Activated naive CD4-positive, alpha-beta T cell treated with anti-CD3 and anti-CD28 coated beads, Interleukin-2, amount 50 U/mL, for 72 hours (primary cell): ENCODE measurements at regions not wholly inside any gene's neighbourhood (a gene's known extent, or its start where the extent isn't known, plus 50 kb on each side); places are given as distances from the start of the nearest gene placed in this dataset.
"Not testable (repeated sequence)": the region's sequence is repeated elsewhere in the genome, so short reads cannot be mapped to it uniquely, and the experiment has no call there.

ENCODE experiments used
- ATAC-seq, 2 donors: fragments of 150-1000 bp; cut with Tn5 transposase; 2 replicates each; pipeline ENCODE4 v1.10.0; 2021; ENCODE audit warnings: mild to moderate bottlenecking in 2 of 2, moderate library complexity in 2 of 2
- DNase-seq, 2 donors: peaks; one replicate each; pipeline ENCODE4 v3.0.0; 2021 to 2022; ENCODE audit warnings: low spot score in 2 of 2
- H3K27ac Mint-ChIP-seq, 2 donors: one replicate each; pipeline ENCODE4 v1.8.0; 2022; ENCODE audit warnings: mild to moderate bottlenecking in 2 of 2, mixed read lengths in 2 of 2
- H3K36me3 Mint-ChIP-seq, 2 donors: one replicate each; pipeline ENCODE4 v1.8.0; 2022; ENCODE audit warnings: mixed read lengths in 2 of 2
- H3K9me3 Mint-ChIP-seq, 2 donors: one replicate each; pipeline ENCODE4 v1.8.0; 2022; ENCODE audit warnings: mixed read lengths in 2 of 2

DNA sequence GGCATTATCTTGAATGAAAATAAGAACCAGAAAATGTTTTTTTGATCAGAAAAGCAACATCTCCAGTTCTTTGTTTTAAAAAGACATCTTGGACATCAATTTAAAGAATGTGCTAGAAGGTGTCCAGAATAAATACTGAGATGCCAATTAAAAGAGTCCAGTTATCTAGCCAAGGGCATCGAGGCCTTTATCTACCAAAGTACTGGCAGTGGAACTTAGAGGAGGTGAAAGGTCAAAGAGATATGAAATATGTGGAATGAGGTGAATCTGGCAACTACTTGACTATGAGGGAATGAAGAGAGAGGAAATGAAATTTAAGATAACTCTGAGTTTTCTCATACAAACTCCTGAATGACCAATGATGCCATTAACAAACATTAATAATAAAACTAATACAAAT lies 154.3 kb upstream of the GNAI1 start:
- Mint-ChIP-seq H3K9me3 (peaks cover 0 to 2% of the 10 kb centered on the region in 2 donors), H3K36me3 (peaks cover 0 to 8% of the 10 kb centered on the region in 2 donors), H3K27ac (no peak overlapping the region)
- DNase-seq (no peak), ATAC-seq (no peak)

DNA sequence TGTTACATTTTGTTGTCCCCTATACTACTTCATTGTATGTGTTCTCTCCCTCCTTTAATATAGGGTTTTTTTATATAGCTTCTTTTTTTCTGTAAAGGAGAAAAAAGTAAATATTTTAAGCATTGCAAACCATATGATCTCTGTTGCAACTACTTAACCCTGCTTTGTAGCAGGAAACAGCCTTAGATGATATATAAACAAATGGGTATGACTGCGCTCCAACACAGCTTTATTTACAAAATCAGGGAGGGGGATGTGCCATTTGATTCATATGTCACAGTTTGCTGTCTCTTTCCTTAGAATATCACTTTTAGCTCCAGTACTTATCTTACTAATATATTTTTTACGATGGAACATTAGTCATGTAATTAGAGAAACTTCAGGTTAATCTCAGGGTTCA lies 155.2 kb upstream of the GNAI1 start:
- no peak for DNase-seq
- Mint-ChIP-seq H3K36me3 (peaks cover 0 to 8% of the 10 kb centered on the region in 2 donors), H3K9me3 (peaks cover 0 to 2% of the 10 kb centered on the region in 2 donors), H3K27ac (no peak overlapping the region)
- no peak for ATAC-seq

DNA sequence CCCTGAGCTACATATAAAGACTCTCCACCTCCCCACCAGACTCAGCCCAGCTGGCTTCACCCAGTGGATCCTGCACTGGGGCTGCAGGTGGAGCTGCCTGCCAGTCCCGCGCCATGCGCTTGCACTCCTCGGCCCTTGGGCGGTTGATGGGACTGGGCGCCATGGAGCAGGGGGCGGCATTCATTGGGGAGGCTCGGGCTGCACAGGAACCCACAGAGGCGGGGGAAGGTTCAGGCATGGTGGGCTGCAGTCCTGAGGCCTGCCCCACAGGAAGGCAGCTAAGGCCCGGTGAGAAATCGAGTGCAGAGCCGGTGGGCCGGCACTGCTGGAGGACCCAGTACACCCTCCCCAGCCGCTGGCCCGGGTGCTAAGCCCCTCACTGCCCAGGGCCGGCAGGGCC lies 157.2 kb upstream of the GNAI1 start:
- H3K36me3 Mint-ChIP-seq = peaks cover 0 to 8% of the 10 kb centered on the region in 2 donors
- ATAC-seq = no peak

DNA sequence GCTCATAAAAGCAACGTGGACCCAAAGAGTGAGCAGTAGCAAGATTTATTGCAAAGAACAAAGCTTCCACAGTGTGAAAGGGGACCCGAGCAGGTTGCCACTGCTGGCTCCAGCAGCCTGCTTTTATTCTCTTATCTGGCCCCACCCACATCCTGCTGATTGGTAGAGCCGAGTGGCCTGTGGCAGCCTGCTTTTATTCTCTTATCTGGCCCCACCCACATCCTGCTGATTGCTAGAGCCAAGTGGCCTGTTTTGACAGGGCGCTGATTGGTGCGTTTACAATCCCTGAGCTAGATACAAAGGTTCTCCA lies 158.0 kb upstream of the GNAI1 start:
- not testable (repeated sequence) for H3K36me3 Mint-ChIP-seq, H3K27ac Mint-ChIP-seq, ATAC-seq, H3K9me3 Mint-ChIP-seq, DNase-seq

More for the DNA sequence above, 157.2 kb upstream of the GNAI1 start:
- no peak for DNase-seq
- peaks cover 0 to 2% of the 10 kb centered on the region in 2 donors for H3K9me3 Mint-ChIP-seq
- H3K27ac Mint-ChIP-seq = no peak overlapping the region

DNA sequence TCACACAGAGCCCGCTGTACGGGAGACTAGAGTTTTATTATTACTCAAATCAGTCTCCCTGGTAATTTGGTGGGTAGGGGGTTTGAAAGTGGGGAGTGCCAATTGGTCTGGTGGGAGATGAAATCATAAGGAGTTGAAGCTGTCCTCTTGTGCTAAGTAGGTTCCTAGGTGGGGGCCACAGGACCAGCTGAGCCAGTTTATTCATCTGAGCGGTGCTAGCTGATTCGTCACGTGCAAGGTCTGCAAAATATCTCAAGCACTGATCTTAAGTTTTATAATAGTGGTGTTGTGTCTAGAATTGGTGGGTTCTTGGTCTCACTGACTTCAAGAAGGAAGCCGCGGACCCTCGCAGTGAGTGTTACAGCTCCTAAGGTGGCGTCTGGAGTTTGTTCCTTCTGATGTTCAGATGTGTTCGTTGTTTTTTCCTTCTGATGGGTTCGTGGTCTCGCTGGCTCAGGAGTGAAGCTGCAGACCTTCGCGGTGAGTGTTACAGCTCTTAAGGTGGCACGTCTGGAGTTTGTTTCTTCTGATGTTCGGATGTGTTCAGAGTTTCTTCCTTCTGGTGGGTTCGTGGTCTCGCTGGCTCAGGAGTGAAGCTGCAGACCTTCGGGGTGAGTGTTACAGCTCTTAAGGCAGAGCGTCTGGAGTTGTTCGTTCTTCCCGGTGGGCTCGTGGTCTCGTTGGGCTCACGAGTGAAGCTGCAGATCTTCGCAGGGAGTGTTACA lies 158.5 kb upstream of the GNAI1 start:
- not testable (repeated sequence) for ATAC-seq, H3K36me3 Mint-ChIP-seq, H3K27ac Mint-ChIP-seq, H3K9me3 Mint-ChIP-seq, DNase-seq

DNA sequence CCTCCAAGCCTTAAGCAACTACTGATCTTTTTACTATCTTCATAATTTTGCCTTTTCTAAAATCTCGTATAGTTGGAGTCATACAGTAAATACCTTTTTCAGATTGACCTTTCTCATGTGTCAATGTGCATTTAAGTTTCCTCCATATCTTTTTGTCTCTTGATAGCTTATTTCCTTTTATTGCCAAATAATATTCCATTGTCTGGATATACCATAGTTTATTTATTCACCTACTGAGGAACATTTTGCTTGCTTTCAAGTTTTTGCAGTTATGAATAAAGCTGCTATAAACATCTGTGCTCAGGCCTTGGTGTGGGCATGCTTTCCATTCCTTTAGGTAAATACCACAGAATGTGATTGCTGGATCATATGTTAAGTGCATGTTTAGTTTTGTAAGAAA lies 161.2 kb upstream of the GNAI1 start:
- peaks cover 0 to 2% of the 10 kb centered on the region in 2 donors for H3K9me3 Mint-ChIP-seq
- no peak overlapping the region for H3K27ac Mint-ChIP-seq
- DNase-seq (no peak), ATAC-seq (no peak)
- H3K36me3 Mint-ChIP-seq = peaks cover 0 to 8% of the 10 kb centered on the region in 2 donors

DNA sequence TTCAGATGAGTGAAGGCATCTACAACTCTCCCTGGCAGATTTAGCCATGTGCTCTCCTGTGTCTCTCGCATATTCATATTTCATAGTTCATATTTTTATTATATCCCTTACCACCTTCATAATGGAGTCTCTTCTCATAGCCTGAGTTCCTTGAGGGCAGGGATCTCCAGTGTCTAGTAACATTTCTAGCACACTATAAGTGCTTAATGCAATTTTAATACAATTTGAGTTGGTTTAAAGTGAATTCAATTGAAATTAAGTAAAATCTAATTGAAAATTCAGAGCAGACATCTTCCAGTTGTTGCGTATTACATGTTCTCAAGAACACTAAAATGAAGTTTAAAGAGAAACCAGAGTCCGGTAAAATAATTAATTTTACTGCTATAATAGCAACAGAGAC lies 163.6 kb upstream of the GNAI1 start:
- no peak for DNase-seq
- ATAC-seq = no peak
- H3K36me3 Mint-ChIP-seq = no peaks in the 10 kb centered on the region
- no peak overlapping the region for H3K27ac Mint-ChIP-seq
- no peaks in the 10 kb centered on the region for H3K9me3 Mint-ChIP-seq

DNA sequence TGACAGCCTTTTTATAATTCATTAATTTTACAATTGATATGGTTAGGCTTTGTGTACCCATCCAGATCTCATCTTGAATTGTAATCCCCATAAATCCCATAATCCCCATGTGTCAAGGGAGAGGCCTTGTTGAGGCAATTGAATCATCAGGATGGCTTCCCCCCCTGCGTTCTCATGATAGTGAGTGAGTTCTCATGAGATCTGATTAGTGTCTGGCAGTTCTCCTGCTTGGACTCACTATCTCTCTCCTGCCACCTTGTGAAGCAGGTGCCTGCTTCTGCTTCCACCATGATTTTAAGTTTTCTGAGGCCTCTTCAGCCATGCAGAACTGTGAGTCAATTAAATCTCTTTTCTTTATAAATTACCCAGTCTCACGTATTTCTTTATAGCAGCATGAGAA lies 165.7 kb upstream of the GNAI1 start:
- no peaks in the 10 kb centered on the region for H3K36me3 Mint-ChIP-seq
- H3K27ac Mint-ChIP-seq = no peak overlapping the region
- no peaks in the 10 kb centered on the region for H3K9me3 Mint-ChIP-seq
- no peak for ATAC-seq
- DNase-seq = no peak

DNA sequence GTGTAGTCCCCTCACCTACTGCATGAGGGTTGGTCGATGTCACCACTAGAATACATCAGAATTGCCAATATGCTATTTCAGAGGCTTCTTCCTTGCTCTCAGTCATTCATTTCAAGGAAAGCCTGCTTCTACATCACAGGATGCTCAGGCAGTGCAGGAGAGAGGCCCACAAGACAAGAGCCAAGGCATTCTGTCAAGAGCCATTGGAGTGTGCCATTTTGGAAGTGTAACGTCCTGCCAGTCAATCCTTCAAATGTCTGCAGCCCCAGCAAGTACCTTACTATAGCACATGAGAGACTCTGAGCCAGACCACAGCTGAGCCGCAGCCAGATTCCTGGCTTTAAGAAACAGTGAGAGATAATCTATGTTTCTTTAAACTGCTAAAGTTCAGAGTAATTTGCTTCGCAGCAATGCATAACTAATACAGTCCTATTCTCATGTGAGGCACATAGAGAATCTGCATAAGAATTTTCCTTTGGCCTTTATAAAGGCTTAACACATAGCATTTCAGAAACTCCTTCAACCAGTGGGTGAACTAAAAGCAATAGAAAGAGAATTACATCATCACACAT lies 166.5 kb upstream of the GNAI1 start:
- Mint-ChIP-seq H3K9me3 (no peaks in the 10 kb centered on the region), H3K36me3 (no peaks in the 10 kb centered on the region), H3K27ac (no peak overlapping the region)
- no peak for DNase-seq
- ATAC-seq = no peak

DNA sequence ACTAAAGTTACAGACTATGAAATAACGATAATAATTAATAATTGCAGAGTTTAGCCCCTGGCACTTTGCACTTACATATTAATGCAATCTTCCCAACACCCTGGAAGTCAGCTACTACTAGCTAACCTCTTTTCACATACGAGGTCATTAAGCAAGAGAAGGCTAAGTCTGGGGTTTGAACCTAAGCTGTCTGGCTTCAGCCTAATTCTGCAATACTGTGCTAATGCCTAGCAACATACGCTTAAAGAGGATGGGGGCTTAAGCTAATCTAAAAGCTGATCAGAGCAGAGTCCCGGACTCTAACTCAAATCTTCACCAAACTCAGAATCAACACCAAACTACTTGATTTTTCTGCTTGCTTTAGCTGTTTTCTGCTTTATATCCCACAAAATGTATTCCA lies 168.7 kb upstream of the GNAI1 start:
- H3K36me3 Mint-ChIP-seq = no peaks in the 10 kb centered on the region
- ATAC-seq (no peak), DNase-seq (no peak)
- no peaks in the 10 kb centered on the region for H3K9me3 Mint-ChIP-seq
- no peak overlapping the region for H3K27ac Mint-ChIP-seq

DNA sequence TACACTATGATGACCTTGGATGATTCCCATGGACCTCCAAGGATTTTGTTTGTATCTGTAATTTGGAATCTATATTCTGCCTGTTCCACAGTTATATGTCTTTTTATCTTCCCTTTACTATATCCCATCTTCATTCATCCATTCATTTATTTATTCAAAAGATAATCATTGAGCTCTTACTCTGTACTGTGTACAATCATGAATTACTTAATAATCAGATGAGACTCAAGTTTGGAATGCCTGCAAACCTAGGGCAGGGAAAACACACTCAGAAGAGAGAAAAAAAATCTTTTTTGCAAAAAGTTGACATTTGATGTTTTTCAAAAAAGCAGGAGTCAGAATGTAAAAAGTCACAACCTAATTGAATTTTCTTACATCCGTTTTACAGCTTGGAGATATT lies 170.2 kb upstream of the GNAI1 start:
- H3K36me3 Mint-ChIP-seq = no peaks in the 10 kb centered on the region
- ATAC-seq (no peak), DNase-seq (no peak)
- H3K9me3 Mint-ChIP-seq = no peaks in the 10 kb centered on the region
- no peak overlapping the region for H3K27ac Mint-ChIP-seq

DNA sequence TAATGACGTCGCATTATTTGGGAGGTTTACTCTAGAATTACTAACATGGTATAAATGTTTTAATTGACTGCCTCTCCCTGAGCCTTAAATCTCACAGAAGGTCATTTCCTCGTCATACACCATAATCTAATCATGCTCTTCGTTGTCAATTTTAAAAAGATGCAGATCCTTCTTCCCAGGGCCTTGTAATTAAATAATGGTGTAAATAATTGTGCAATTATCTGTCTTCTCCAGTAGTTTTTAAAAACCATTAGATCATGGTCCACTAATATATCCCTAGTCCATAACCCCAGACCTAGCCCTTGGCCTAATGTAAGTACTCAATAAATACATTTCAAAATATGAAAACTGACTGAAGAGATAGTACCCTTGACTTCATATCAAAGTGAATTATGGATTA lies 181.5 kb upstream of the GNAI1 start:
- no peak overlapping the region for H3K27ac Mint-ChIP-seq

DNA sequence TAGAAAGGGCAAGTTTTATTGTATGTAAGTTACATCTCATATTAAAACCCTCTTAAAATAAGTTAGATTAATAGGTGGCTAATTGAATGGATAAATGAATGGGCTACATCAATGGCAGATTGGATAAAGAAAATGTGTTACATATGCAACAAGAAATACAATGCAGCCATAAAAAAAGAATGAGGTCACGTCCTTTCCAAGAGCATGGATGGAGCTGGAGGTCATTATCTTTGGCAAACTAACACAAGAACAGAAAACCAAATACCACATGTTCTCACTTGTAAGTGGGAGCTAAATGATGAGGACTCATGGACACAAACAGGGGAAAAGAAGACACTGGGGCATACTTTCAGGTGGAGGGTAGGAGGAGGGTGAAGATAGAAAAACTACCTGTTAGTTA lies 182.2 kb upstream of the GNAI1 start:
- ATAC-seq (no peak), DNase-seq (no peak)
- peaks cover 2% of the 10 kb centered on the region in 2 donors for H3K9me3 Mint-ChIP-seq
- no peaks in the 10 kb centered on the region for H3K36me3 Mint-ChIP-seq
- no peak overlapping the region for H3K27ac Mint-ChIP-seq

More for the DNA sequence above, 181.5 kb upstream of the GNAI1 start:
- no peak for DNase-seq
- no peaks in the 10 kb centered on the region for H3K36me3 Mint-ChIP-seq
- H3K9me3 Mint-ChIP-seq = no peaks in the 10 kb centered on the region
- no peak for ATAC-seq

DNA sequence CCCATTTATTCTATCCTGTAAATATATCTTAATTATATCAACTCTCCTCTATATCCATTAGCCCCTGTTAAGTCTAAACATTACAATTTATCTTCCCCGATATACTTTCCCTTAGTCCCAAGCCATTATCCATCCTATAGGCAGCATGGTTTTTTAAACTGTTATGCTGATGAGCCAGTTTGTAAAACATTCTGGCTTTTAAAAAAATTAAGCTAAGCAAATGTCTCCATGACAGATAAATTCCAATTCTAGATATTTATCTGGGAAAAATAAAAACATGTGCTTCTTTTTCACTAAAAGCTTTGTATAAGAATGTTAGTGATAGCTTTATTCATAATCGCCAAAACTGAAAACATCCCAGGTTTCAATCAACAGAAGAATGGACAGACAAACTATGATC lies 183.2 kb upstream of the GNAI1 start:
- H3K27ac Mint-ChIP-seq = no peak overlapping the region
- no peaks in the 10 kb centered on the region for H3K36me3 Mint-ChIP-seq
- H3K9me3 Mint-ChIP-seq = peaks cover 6 to 7% of the 10 kb centered on the region in 2 donors
- DNase-seq = no peak
- no peak for ATAC-seq

DNA sequence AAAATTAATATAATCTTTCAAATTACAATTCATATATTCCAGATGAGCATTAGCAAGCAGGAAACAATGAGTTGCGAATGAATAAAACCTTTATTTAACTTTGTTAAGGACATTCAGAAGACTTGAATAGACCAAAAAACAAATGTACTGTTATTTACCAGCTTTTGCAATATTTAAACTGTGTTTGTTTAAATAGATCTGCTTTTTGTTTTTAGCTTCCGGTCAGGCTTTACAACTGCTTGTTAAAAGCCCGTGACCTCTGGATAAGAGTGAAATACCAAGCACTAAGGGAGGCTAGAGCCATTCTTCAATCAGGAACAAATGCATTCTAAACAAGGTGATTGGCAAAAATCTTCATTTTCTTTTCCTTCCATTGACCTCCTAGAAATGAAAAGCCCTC lies 184.9 kb upstream of the GNAI1 start:
- Mint-ChIP-seq H3K9me3 (peaks cover 7 to 10% of the 10 kb centered on the region in 2 donors), H3K36me3 (no peaks in the 10 kb centered on the region), H3K27ac (no peak overlapping the region)
- DNase-seq = no peak
- ATAC-seq = no peak

DNA sequence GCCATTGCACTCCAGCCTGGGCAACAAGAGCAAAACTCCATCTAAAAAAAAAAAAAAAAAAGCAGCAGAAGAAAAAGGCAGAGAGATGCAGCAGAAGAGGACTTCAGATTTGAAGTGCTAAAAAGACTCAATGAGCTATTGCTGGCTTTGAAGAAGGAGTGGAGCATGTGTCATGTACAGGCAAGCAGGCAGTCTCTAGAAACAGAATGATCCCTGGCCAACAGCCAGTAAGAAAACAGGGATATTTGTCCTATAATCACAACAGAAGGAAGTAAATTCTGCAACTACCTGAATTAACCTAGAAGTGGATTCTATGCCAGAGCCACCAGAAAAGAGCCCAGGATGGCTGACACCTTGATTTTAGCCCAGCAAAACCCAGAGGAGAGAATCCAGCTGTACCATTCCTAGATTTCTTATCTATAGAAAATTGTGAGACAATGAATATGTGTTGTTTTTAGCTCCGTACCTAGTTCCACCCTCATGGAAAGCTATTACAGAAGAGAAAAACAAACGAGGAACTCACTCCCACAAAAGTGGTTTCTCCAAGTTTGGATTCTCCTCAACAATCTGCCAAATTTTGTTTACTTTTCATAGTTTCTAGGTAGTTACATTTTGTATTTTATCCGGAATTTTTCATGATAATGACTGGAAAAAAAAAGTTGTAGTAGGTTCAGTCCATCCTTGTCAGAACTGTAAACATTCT lies 198.2 kb upstream of the GNAI1 start:
- DNase-seq (no peak), ATAC-seq (no peak)
- H3K36me3 Mint-ChIP-seq = peaks cover 0 to 5% of the 10 kb centered on the region in 2 donors
- H3K9me3 Mint-ChIP-seq = peaks cover 0 to 17% of the 10 kb centered on the region in 2 donors
- no peak overlapping the region for H3K27ac Mint-ChIP-seq

DNA sequence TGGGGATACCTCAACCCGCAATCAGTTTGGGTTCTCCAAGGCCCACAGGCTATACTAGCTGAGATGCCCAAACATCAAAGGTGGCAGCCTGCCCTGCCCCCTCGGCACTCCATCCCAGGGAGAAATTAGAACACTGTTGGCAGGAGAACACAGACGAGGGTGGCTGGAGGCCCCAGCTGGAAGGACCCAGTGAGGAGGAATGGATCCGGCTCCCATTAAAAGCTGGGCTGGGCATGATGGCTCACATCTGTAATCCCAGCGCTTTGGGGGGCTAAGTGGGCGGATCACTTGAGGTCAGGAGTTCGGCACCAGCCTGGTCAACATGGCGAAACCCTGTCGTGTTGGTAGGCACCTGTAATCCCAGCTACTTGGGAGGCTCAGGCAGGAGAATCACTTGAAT lies 199.9 kb upstream of the GNAI1 start:
- H3K27ac Mint-ChIP-seq = no peak overlapping the region

DNA sequence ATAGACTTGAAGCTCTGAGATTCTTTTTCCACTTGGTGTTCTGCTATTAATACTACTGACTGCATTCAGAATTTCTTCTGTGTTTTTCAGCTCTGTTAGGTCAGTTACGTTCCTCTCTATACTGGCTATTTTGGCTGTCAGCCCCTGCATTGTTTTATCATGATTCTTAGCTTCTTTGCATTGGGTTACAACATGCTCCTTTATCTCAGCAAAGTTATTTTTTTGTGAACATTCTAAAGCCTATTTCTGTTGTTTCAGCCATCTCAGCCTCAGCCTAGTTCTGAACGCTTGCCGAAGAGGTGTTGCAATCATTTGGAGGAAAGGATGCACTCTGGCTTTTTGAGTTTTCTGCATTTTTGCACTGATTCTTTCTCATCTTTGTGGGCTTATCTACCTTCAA lies 201.5 kb upstream of the GNAI1 start:
- no peak for ATAC-seq
- Mint-ChIP-seq H3K27ac (no peak overlapping the region), H3K36me3 (peaks cover 0 to 5% of the 10 kb centered on the region in 2 donors), H3K9me3 (peaks cover 0 to 28% of the 10 kb centered on the region in 2 donors)
- DNase-seq = no peak

More for the DNA sequence above, 199.9 kb upstream of the GNAI1 start:
- Mint-ChIP-seq H3K9me3 (peaks cover 0 to 25% of the 10 kb centered on the region in 2 donors), H3K36me3 (peaks cover 0 to 5% of the 10 kb centered on the region in 2 donors)
- DNase-seq (no peak), ATAC-seq (no peak)
